NCI-H1048 (cell line): ENCODE measurements at regions not wholly inside any gene's neighbourhood (a gene's known extent, or its start where the extent isn't known, plus 50 kb on each side); places are given as distances from the start of the nearest gene placed in this dataset.

Source experiments
- DNase-seq: peaks from one replicate; lab custom pipeline; 2025; lab: John Stamatoyannopoulos, UW

DNA sequence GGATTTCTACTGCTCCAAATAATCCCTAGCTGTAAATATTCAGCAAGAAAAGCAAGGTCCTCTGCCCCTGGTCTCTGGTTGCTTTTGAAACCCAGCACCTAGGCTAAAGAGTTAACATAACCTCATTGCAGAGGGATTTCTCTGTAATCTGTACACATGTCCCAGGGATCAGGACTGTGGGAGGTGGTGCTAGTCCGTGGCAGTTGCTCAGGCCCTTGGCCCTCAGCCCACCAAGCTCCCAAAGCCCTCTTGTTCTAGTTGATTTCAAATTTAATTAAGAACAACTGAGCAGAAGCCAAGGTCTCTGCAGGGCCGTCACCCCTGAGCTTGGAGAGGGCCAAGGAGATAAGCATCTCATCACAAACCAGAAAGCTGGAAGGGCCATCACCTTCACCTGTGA, 181.1 kb downstream of the SOX9 start:
- DNase-seq, result no peak

DNA sequence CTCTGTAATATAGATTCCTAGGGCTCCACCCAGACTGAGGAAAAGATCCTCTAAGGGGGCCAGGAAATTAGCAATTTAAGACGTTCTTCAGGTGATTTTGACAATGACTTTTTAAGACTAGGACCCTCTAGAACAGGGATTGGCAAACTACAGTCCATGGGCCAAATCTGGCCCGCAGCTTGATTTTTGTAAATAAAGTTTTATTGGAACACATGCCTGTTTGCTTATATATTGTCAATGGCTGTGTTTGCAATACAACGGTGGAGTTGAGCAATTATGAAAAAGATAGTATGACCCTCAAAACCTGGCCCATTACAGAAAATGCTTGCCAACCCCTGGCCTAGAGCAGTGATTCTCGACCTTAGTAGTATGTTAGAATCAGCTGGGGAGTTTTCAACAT, 181.9 kb downstream of the SOX9 start:
- no peak for DNase-seq

DNA sequence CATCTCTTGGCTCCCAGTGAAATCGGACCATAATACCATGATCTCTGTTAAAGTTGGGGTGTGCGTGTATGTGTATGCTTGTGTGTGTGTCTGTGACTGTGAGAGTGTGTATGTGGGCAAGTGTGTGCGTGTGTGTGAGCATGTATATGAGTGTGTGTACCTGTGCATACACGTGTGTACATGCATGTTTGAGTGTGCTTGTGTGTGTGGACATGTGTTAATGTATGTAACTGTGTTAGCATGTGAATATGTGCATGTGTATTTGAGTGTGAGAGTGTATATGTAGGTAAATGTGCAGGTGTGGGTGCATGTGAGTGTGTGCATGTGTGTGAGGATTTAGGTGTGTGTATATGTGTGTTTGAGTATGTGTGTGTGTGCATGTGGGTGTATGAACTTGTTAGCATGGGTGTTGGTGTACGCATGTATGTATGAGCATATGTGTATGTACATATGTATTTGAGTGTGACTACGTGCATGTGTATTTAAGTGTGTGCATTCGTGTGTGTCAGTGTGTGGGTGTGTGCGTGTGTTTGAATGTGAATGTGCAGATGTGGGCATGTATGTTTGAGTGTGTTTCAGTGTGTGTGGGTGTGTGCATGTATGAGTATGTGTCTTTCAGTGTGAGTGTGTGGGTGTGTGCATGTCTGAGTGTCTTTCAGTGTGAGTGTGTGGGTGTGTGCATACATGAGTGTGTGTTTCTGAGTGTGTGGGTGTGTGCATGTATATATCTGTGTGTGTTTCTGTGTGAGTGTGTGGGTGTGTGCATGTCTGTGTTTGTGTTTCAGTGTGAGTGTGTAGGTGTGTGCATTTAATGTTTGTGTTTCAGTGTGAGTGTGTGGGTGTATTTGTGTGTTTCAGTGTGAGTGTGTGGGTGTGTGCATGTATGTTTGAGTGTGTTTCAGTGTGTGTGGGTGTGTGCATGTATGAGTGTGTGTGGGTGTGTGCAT, 183.2 kb downstream of the SOX9 start:
- no peak for DNase-seq

DNA sequence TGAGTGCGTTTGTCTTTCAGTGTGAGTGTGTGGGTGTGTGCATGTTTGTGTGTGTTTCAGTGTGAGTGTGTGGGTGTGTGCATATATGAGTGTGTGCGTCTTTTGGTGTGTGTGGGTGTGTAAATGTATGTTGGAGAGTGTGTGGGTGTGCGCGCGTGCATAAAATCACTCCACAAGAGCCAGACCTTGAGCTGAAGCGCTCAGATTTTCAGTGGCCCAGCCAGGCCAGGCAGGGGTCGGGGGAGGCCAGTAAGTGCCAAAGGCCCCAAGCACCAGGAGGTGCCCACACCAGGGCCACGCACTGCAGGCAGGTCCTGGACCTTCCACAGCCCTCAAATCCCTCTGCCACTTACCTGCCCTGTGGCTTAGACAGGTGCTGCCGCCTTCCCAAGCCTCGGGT, 184.0 kb downstream of the SOX9 start:
- DNase-seq, result no peak

DNA sequence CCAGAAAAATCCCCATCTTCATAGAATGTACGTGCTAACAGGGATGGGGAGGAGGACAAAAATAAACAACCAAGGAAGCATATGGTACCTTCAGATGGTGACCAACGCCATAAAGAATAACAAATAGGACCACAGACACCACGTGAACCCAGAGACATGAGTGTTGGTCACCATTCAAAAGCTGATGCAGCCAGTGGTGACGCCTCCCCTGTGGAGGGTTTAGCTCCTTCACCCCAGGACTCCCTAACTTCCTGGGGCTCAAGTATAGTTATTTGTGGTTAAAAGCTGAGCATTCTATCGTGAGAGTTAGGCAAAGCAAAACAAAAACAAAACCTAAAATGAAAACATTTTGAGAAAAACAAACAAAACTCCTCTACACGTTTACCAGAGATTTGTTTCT, 184.7 kb downstream of the SOX9 start:
- DNase-seq, result no peak

DNA sequence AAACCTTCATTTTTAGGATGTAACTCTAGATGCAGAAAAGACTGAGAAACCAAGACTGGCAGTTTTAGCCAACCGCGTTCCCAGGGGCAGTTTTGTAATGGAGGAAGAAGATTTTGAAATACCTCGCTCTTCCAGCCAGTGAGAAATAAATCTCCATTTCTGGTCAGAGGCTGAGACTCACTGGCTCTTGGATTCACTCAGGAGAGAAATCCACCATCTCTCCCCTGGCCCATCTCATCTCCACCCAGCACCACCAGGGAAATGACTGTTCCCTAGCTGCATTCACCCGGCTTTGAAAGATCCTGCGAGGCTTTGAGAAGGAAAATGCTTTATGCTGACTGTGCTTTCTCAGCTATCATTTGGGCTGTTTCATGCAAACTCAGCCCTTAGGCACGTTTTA, 185.2 kb downstream of the SOX9 start:
- DNase-seq, result no peak

DNA sequence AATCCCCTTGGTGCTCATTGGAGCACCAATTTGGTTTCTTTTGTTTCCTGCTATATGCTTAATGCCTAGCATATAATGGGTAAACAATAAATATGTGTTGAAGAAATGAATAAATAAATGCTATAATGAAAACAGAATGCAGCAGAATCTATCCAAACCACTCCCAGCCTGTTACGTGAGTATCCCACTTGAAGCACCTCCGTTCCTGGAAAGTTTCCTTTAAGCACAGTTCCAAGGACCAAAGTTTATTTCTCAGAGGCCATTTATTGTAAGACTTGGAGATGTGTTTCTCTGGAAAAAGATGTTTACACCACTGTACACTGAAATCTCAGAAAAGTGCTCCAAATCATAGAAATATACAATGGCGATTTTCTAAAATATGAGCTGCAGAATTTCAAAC, 187.0 kb downstream of the SOX9 start:
- no peak for DNase-seq

DNA sequence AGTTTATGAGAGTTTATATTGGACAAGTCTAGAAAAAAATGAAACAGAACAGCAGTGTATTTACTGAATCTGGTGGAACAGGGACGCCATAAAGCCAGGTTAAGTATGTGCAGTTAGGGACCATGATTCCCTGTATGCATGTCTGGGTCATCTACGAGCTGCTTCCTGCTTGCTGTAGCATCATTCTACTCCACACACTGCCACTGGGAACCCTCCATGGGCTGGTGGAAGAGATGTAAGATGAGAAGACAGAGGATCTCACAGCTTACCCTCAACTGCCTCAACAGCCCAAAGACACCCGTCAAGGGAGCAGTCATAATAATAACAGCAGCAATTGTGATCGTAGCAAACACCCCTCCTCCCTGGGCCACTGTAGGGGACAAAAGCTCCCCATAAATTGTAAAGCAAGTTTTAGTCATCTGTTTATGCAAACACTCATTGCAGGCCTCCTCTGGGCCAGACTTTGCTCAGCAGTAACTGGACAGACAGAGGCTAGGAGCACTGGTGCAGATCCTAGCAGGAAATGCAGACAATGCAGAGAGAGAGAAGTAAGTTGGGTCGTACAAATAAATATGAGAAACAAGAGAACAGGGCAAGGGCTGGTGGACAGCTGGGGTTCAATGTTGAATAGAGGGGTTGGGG, 188.0 kb downstream of the SOX9 start:
- no peak for DNase-seq

DNA sequence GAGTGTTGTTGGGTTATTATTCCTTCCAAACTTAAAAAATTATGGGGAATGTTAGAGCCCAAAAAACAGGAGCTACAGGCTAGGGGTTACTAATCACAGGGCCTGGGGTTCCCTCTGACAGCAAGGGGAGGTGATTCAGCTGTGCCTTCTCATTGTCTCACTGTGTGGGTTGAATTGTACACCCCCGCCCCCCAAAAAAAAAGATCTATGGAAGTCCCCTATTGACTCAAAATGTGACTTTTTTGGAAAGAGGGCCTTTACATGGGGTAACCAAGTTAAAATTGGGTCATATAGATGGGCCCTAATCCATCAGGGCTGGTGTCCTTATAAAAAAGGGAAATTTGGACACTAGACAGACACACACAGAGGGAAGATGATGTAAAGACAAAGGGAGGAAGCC, 190.2 kb downstream of the SOX9 start:
- no peak for DNase-seq

DNA sequence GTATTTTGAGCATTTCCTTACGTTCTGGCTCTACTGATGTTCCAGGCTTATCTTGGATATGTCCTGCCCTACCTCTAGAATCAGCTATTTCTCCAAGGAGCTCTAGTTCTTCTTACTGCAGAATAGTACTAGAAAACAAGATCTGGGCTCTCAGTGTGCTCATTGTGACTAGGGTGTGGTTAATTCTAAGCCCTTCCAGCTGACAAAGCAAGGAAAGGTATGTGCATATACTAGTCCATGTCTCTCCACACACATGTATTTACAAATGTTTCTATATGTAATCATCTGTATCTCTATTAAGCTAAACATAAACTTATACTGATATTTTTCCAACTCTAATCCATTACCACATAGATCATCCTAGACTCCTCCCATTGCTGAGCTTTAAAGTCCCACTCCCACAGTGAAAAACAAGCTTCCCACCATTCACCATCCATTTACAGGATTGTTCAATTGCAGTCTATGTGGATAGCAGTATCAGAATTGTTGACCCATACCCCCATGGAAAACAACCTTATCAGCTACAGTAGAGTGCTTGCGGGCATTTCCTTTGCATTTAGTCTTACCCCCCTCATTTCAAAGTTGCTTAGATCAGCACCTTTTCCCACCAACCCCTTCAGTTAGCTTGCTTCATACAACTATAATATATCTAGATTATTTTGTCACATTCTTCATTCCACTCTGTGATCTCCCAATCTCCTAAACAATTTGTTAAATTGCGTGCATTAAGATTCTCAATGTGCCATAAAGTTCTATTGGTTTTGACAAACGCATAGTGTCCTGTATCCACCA, 194.5 kb downstream of the SOX9 start:
- no peak for DNase-seq

DNA sequence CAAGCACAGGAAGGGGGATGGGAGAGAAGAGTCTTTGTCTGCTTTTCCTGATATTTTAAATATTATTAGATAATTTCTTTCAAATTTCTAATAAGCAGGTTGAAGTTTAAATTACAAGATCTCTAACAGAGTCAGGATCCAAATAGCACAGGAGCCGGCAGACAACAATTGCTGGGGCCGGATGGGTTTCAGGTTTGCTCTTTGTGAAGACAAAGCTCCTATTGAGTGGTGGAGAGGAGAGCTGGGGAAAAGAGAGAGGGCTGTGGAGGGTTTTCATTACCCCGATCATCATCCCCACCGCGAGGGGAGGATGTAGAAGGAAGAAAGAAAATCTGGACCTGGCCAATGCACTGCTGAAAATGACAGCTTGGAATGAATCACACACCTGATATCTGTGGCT, 197.3 kb downstream of the SOX9 start:
- DNase-seq, result no peak

DNA sequence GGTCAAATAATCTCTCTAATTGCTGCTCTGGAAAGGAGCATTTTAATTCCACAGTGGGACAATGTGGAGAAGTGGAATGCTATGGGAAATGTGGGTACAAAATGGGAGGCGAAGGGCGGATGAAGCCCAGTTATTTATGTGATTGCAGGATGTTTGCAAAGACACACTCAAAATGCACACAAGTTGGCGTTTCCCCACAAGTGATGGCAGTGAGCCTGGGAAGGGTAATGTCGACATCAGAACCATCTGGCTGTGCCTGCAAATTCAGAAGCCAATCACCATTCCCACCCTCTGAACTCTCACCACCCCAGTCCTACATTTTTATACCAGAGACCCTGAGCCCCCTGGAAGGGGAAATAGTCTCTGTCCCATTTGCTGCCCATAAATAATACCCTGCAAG, 201.1 kb downstream of the SOX9 start:
- DNase-seq, result no peak

DNA sequence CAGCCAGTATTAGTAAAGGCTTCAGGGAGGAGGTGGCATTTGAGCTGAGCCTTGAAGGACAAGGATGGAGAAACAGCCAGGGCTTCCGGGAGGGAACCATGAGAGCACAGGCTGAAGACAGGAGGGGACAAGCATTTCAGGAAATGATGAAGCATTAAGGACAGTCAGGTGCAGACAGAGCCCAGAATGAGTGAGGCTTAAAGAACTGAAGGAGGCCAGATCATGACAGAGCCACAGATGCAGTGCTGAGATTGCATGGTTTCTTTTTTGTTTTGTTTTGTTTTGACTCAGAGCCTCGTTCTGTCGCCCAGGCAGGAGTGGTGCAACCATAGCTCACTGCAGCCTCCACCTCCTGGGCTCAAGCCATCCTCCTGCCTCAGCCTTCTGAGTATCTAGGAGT, 211.5 kb downstream of the SOX9 start:
- no peak for DNase-seq

DNA sequence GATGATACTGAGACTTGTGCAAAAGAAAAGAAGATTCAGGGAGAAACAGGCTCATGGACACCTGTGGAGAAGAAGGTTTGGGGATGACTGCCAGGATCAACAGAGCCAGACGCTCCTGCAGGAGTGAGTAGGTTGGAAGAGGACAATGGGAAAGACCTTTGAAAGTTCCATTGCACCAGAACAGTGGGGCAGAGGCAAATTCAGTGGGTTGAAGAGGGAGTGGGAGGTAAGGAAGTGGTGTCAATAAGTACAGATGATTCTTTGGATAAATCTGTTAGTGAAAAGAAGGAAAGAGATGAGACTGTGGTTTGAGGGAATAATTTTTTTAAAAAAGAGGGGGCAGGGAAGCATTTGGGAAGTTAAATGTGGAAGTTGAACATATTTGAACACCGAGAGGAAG, 212.8 kb downstream of the SOX9 start:
- DNase-seq, result no peak

DNA sequence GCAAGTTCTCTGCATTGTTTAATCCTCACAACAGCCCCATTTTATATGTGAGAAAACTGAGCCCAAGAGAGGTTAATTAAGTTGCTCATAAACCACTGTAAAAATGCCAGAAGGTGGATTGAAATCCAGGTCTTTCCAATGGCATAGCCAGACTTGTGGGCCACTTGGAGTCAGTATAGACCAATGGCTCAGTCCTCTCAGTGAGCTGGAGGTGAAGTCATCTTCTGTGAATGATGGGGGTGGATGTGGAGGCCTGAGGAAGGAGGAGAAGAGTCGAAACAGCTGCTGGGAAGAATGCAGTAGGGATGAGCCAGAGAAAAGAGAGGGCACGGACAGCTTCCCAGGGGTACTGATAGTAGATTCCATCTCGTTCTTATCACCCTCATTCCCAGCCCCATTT, 213.4 kb downstream of the SOX9 start:
- DNase-seq, result no peak

DNA sequence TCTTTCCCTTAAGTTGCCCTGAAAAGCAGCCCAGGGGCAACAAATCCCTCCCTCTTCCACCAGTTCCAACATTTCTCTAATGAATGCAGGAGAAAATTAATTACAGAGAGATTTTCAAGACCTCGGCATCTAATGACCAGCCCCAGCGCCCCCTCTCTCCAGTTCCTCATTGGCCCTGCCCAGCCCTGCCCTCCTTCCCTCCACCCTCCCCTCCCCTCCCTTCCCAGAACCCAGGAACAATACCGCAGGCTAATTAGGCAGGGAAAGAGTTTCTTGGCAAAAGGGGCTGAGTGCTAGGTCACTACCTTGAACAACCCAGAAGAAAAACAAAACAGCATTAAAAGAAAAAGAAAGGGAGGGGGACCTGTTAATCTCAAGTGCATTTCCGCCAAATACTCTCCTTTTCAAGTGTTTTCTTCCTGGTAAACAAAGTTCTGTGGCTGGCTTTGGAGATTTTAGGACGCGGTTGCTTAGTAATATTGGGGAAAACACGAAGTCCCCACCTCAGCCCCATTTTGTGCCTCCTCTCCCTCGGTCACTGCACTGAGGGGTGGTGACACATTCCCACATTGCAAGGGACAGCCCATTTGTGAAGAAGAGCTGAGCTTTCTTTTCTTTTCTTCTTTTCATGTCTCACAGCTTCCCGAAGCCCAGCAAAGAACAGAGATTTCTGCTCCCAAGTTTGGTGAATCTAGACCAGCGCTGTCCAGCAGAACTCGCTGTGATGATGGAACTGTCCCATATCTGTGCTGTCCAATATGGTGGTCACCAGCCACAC, 215.4 kb downstream of the SOX9 start:
- DNase-seq, result no peak

DNA sequence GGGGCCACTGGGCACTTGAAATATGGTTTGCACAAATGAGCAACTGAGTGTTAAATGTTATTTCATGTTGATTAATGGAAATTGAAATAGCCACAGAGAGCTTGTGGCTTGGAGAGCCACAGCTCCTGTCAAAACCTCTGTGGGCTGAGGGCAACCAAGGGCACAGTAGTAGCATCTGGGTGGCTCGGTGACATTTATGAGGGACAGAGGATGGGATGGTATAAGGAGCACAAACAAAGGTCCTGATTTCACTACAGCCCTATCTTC, 215.9 kb downstream of the SOX9 start:
- no peak for DNase-seq

DNA sequence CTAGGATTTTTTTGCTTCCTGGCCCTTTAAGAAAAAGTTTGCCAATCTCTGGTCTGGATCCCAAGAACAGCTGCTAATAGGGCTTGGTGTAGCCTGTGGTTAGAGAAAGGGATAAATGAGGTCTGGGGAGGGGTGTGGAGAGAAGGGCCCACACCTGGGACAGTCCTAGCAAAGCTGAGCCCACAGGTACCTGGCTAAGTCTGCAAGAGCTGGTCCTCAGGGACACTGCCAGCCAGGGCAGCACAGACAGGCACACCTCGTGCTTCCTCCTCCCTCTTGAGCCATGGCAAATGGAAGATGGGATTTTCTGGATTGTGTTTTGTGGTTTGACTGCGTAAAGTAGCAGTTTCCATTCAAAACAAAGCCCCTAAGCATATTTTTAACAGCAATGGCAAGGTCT, 217.5 kb downstream of the SOX9 start:
- no peak for DNase-seq

DNA sequence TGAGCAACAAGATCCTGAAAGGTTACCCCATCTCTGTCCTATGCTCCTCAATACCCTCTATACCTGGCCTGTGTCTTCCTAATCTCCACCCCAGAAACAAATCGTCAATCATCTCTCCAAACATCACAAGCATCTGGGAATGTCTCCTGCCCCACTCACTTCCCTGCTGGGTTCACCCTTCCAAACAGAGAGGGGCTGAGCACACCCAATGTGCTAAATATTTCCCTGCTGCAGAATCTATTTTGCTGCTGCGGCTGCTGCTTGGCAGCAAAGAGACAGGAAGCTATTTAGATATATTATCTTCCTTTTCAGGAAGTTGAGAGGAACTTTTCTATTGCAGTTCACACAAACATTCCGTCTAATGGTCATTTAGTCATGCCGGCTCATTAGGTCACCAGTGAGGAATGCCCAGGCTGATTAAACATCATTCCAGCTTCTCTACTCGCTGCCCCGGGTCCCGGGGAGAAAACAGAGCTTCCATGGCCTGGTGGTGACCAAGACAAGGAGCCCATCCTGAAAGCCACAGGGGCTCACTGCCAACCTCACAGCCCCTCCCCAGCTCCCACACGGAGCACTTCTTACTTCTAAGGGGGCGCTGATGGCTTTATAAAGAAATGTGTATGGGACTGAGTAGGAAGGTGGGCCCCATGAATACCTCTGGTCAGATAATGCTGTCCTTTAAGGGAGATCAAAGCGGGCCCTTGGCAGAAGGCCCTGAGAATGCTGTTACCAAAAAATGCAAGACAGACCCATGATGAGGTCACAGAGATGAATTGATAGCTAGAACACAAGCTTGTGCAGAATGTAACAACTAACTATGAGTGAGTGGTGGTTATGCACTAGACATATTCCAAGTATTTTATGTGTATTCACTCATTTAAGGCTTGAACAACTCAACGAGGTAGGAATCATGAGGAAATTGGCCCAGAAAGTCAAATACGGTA, 218.3 kb downstream of the SOX9 start:
- DNase-seq, result no peak

DNA sequence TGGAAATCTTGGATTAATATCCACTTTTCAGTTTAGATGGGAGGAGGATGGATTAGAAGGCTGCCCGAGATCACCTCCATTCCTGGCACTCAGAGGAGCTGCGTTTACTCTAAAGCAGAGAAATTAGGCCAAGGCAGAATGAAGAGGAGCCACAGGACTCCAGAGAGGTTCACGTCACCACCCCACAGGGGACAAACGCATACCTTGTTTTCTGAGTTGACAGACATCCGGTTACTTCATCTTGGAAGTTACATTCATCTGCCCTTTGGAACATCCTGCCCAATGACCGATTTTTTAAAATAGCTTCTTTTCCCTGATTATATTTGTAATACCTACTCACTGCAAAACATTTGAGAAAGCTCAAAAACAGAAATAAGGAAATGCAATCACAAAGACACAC, 220.0 kb downstream of the SOX9 start:
- no peak for DNase-seq

DNA sequence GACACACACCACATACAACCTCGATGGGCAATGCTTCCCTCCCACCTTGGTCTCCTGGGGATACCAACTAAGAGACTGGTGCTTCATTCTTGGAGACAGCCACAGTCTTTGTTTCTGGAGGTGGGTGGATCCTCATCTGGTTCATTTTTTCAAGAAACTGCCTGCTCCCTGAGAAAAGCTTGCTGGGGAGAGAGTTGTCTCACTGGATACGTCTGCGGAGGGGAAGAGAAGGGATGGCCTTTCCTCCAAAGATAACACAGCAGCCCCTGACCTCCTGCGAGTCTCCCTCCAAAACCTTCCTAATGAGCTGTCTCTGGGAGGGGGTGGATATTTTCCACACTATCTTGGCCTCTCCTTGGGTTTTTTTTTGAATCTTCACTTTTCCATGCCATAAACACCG, 221.2 kb downstream of the SOX9 start:
- no peak for DNase-seq
